ENCODE measurements at regions not wholly inside any gene's neighbourhood (a gene's known extent, or its start where the extent isn't known, plus 50 kb on each side); places are given as distances from the start of the nearest gene placed in this dataset.

DNA sequence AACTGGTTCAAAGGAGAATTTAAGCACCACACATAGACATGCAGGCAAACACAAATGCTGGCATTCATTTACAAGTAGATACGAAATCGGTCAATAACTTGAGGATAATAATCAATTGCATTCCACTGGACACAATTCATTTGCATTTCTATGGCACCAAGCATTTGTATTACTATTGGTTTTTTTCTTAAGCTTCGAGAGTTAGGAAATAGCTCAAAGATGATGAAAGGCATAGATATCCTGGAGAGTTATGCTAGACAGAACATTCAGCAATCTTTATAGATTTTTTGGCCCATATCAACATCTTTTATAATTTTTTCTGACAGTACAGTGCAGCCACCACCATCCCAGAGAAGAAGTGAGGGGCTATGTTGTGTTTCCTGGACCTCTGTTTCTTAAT is 544.4 kb downstream of the MIAT start:
- Histone ChIP-seq H3K4me3 (ENCODE audit: low read length) (no peak overlapping the region), H3K9me3 (replicated peaks; ENCODE audit: insufficient read depth, low read length) (no peaks in the 10 kb centered on the region), H2AFZ (ENCODE audit: low read length) (no peak overlapping the region), H3K27me3 (replicated peaks; ENCODE audit: insufficient read depth, low read length) (peaks cover 63% of the 10 kb centered on the region), H3K9me2 (replicated peaks; ENCODE audit: insufficient read depth, low read length) (no peaks in the 10 kb centered on the region), H4K20me1 (ENCODE audit: insufficient read depth, low read length) (no peaks in the 10 kb centered on the region), H3K9ac (ENCODE audit: low read length) (no peak overlapping the region), H3K4me2 (ENCODE audit: low read depth, low read length) (no peak overlapping the region), H3K4me1 (ENCODE audit: low read length) (no peaks in the 10 kb centered on the region), H3F3A (ENCODE audit: insufficient read depth, low read length) (no peaks in the 10 kb centered on the region), H3K79me2 (ENCODE audit: low read length) (no peaks in the 10 kb centered on the region), H3K36me3 (replicated peaks; ENCODE audit: insufficient read depth, low read length) (no peaks in the 10 kb centered on the region), H3K27ac (ENCODE audit: low read length) (no peak overlapping the region)
- TF ChIP-seq, protein P1, sequence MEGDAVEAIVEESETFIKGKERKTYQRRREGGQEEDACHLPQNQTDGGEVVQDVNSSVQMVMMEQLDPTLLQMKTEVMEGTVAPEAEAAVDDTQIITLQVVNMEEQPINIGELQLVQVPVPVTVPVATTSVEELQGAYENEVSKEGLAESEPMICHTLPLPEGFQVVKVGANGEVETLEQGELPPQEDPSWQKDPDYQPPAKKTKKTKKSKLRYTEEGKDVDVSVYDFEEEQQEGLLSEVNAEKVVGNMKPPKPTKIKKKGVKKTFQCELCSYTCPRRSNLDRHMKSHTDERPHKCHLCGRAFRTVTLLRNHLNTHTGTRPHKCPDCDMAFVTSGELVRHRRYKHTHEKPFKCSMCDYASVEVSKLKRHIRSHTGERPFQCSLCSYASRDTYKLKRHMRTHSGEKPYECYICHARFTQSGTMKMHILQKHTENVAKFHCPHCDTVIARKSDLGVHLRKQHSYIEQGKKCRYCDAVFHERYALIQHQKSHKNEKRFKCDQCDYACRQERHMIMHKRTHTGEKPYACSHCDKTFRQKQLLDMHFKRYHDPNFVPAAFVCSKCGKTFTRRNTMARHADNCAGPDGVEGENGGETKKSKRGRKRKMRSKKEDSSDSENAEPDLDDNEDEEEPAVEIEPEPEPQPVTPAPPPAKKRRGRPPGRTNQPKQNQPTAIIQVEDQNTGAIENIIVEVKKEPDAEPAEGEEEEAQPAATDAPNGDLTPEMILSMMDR (IDR thresholded peaks at IDR 0.05; ENCODE audit: low read length), result no peak
- no peak for TF ChIP-seq EZH2 (optimal IDR thresholded peaks at IDR 0.05; ENCODE audit: low read depth, low read length)
- TF ChIP-seq EZH2phosphoT487 (IDR thresholded peaks at IDR 0.05; ENCODE audit: low read length), result no peak
- no peak for DNase-seq

GRCh38 chr22:27203276-27203660 is 545.9 kb downstream of the MIAT start:
- no peaks in the 10 kb centered on the region for H3F3A ChIP-seq (ENCODE audit: insufficient read depth, low read length)
- H3K36me3 ChIP-seq (replicated peaks; ENCODE audit: insufficient read depth, low read length), result no peaks in the 10 kb centered on the region
- H3K9me3 ChIP-seq (replicated peaks; ENCODE audit: insufficient read depth, low read length), result no peaks in the 10 kb centered on the region
- H3K4me1 ChIP-seq (ENCODE audit: low read length), result no peaks in the 10 kb centered on the region
- no peaks in the 10 kb centered on the region for H3K79me2 ChIP-seq (ENCODE audit: low read length)
- no peak for DNase-seq
- H3K27me3 ChIP-seq (replicated peaks; ENCODE audit: insufficient read depth, low read length), result peaks cover 76% of the 10 kb centered on the region
- no peak overlapping the region for H3K4me2 ChIP-seq (ENCODE audit: low read depth, low read length)
- no peak overlapping the region for H3K4me3 ChIP-seq (ENCODE audit: low read length)
- H2AFZ ChIP-seq (ENCODE audit: low read length), result no peak overlapping the region
- no peak for TF ChIP-seq EZH2phosphoT487 (IDR thresholded peaks at IDR 0.05; ENCODE audit: low read length)
- no peak for TF ChIP-seq EZH2 (optimal IDR thresholded peaks at IDR 0.05; ENCODE audit: low read depth, low read length)
- TF ChIP-seq, protein P1 (IDR thresholded peaks at IDR 0.05; ENCODE audit: low read length), result no peak
- no peak overlapping the region for H3K27ac ChIP-seq (ENCODE audit: low read length)
- no peak overlapping the region for H3K9ac ChIP-seq (ENCODE audit: low read length)
- H3K9me2 ChIP-seq (replicated peaks; ENCODE audit: insufficient read depth, low read length), result no peaks in the 10 kb centered on the region
- H4K20me1 ChIP-seq (ENCODE audit: insufficient read depth, low read length), result no peaks in the 10 kb centered on the region

DNA sequence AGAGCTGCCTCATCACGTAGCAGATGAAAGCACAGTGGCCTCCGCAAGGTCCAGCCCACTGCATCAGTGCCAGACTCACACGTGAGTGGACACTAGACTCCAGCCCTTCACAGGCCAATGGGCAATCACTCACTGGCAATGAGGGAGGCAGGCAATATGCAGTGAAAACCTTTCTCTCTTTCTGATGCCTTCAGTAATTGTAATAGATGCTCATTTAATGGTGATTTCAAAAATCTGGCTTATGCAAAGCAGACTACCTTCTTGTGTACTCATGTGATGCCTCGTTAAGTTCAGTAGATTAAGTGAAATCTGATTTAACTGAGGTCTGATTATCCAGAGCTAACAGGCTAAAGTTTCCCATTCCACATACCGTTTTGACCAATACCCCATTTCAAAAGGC is 546.9 kb downstream of the MIAT start:
- Histone ChIP-seq H2AFZ (ENCODE audit: low read length) (no peak overlapping the region), H3K79me2 (ENCODE audit: low read length) (no peaks in the 10 kb centered on the region), H3K9me3 (replicated peaks; ENCODE audit: insufficient read depth, low read length) (no peaks in the 10 kb centered on the region), H4K20me1 (ENCODE audit: insufficient read depth, low read length) (no peaks in the 10 kb centered on the region), H3K9ac (ENCODE audit: low read length) (no peak overlapping the region), H3K4me1 (ENCODE audit: low read length) (no peaks in the 10 kb centered on the region), H3K4me3 (ENCODE audit: low read length) (no peak overlapping the region), H3K4me2 (ENCODE audit: low read depth, low read length) (no peak overlapping the region), H3K9me2 (replicated peaks; ENCODE audit: insufficient read depth, low read length) (no peaks in the 10 kb centered on the region), H3K27ac (ENCODE audit: low read length) (no peak overlapping the region), H3K27me3 (replicated peaks; ENCODE audit: insufficient read depth, low read length) (peaks cover 79% of the 10 kb centered on the region), H3K36me3 (replicated peaks; ENCODE audit: insufficient read depth, low read length) (no peaks in the 10 kb centered on the region), H3F3A (ENCODE audit: insufficient read depth, low read length) (no peaks in the 10 kb centered on the region)
- DNase-seq, result no peak
- TF ChIP-seq EZH2 (optimal IDR thresholded peaks at IDR 0.05; ENCODE audit: low read depth, low read length) (no peak), EZH2phosphoT487 (IDR thresholded peaks at IDR 0.05; ENCODE audit: low read length) (no peak)
- TF ChIP-seq, protein P1 (IDR thresholded peaks at IDR 0.05; ENCODE audit: low read length), result no peak

Data from MM.1S (cell line).